ENCODE measurements at regions not wholly inside any gene's neighbourhood (a gene's known extent, or its start where the extent isn't known, plus 50 kb on each side); places are given as distances from the start of the nearest gene placed in this dataset.

DNA sequence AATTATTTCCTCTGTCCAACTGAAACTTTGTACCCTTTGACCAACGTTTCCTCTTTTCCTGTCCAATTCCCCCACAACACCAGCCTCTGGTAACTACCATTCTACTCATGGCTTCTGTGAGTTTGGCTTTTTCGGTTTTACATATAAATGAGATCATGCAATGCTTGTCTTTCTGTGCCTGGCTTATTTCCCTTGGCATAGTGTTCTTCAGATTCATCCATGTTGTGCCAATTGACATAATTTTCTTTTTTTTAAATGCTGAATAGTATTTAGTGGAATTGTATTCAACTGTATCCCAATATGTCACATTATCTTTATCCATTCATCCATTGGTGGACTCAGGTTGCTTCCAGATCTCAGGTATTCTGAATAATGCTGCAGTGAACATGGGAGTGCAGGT lies 222.5 kb upstream of the GALNTL6 start:
- 10% methylated on average over 2 of the region's 2 CpGs for WGBS (ENCODE audit: insufficient coverage)
- Mint-ChIP-seq H3K27ac (no peak overlapping the region), H3K27me3 (no peaks in the 10 kb centered on the region), H3K36me3 (no peaks in the 10 kb centered on the region), H3K9me3 (peaks cover 4 to 18% (median 10%) of the 10 kb centered on the region in 3 donors), H3K4me1 (no peaks in the 10 kb centered on the region), H3K4me3 (no peak overlapping the region)
- no peak overlapping the region for H3K4me3 ChIP-seq (ENCODE audit: control insufficient read depth in 1 of 2, extremely low read depth in 1 of 2, low read length in 1 of 2)
- H3K36me3 ChIP-seq (ENCODE audit: control insufficient read depth in 2 of 2, extremely low read depth in 1 of 2, insufficient read depth in 1 of 2, low read length in 1 of 2): no peaks in the 10 kb centered on the region
- ATAC-seq (replicated peaks in 1 of 4) (no peak), DNase-seq (no peak)
- H3K27ac ChIP-seq (ENCODE audit: low read length): no peak overlapping the region
- no peaks in the 10 kb centered on the region for H3K9me3 ChIP-seq
- ChIA-PET POLR2A (no interaction called here), CTCF (interaction anchor here in 1 of 2 donors (0.5 kb wide), 1 partner anchor 10 kb away, joined by 3 read pairs; no protein-coding TSS in a partner anchor)
- H3K4me1 ChIP-seq (ENCODE audit: control insufficient read depth in 1 of 2, extremely low read depth in 1 of 2, insufficient read depth in 2 of 2, low read length in 2 of 2): no peaks in the 10 kb centered on the region
- H3K27me3 ChIP-seq (replicated peaks in 1 of 2; ENCODE audit: control insufficient read depth in 2 of 2, extremely low read depth in 1 of 2, insufficient read depth in 2 of 2, low read length in 1 of 2): no peaks in the 10 kb centered on the region

DNA sequence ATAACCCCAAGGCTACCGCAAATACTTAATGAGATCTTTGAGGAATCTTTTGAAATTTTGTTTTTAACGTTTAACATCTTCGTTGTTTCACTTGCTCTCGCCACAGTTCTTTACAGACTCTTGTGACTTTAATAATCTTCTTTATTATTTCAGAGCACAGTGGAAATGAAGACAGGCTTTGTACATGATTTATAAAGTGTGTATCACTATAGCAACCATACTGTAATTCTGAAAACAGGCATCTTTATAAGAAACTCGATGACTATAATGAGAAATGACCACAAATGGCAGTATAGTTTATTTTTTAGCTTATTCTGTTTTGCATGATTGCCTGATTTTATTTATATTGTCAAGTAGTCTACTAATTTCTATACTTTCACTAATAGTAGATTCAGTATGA lies 224.4 kb upstream of the GALNTL6 start:
- H3K9me3 ChIP-seq: no peaks in the 10 kb centered on the region
- H3K27me3 ChIP-seq (replicated peaks in 1 of 2; ENCODE audit: control insufficient read depth in 2 of 2, extremely low read depth in 1 of 2, insufficient read depth in 2 of 2, low read length in 1 of 2): no peaks in the 10 kb centered on the region
- H3K4me3 ChIP-seq (ENCODE audit: control insufficient read depth in 1 of 2, extremely low read depth in 1 of 2, low read length in 1 of 2): no peak overlapping the region
- H3K36me3 Mint-ChIP-seq: no peaks in the 10 kb centered on the region
- ATAC-seq (replicated peaks in 1 of 4) (no peak), DNase-seq (no peak)
- H3K9me3 Mint-ChIP-seq: peaks cover 4 to 15% (median 7%) of the 10 kb centered on the region in 3 donors
- no peak overlapping the region for H3K27ac Mint-ChIP-seq
- H3K4me1 Mint-ChIP-seq: no peaks in the 10 kb centered on the region
- ChIA-PET POLR2A (no interaction called here), CTCF (no interaction called here)
- H3K27me3 Mint-ChIP-seq: no peaks in the 10 kb centered on the region
- no peak overlapping the region for H3K27ac ChIP-seq (ENCODE audit: low read length)
- no peak overlapping the region for H3K4me3 Mint-ChIP-seq
- H3K36me3 ChIP-seq (ENCODE audit: control insufficient read depth in 2 of 2, extremely low read depth in 1 of 2, insufficient read depth in 1 of 2, low read length in 1 of 2): no peaks in the 10 kb centered on the region
- 100% methylated on average over 1 of the region's 5 CpGs for WGBS (ENCODE audit: insufficient coverage)
- H3K4me1 ChIP-seq (ENCODE audit: control insufficient read depth in 1 of 2, extremely low read depth in 1 of 2, insufficient read depth in 2 of 2, low read length in 2 of 2): no peaks in the 10 kb centered on the region

DNA sequence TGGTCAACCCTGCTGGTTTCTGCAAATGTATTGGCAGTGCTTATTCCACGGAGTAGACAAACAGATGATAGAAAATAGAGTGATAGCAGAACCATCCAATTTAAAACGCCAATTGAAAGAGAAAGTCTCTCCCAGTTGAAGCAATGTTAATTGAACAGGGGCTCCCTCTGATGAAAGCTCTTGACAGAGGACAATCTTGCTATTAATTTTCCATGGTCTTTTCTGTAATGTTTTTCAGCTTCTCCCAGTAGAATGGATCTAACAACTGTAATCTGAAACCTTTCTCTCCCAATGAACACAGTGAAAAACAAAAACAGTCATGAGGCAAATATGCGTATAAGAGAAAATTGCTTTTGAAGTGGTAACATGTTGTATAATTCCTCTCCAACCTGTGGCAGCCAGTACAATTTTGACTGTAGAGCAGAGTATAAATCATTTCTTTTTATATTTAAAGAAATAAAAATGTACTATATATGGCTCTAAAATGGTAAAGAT lies 225.1 kb upstream of the GALNTL6 start:
- H3K27ac ChIP-seq (ENCODE audit: low read length): no peak overlapping the region
- no peak for DNase-seq
- no peak overlapping the region for H3K27ac Mint-ChIP-seq
- H3K4me1 ChIP-seq (ENCODE audit: control insufficient read depth in 1 of 2, extremely low read depth in 1 of 2, insufficient read depth in 2 of 2, low read length in 2 of 2): no peaks in the 10 kb centered on the region
- no peaks in the 10 kb centered on the region for H3K4me1 Mint-ChIP-seq
- H3K27me3 Mint-ChIP-seq: no peaks in the 10 kb centered on the region
- H3K4me3 ChIP-seq (ENCODE audit: control insufficient read depth in 1 of 2, extremely low read depth in 1 of 2, low read length in 1 of 2): no peak overlapping the region
- no peak overlapping the region for H3K4me3 Mint-ChIP-seq
- ChIA-PET CTCF (no interaction called here), POLR2A (no interaction called here)
- H3K36me3 ChIP-seq (ENCODE audit: control insufficient read depth in 2 of 2, extremely low read depth in 1 of 2, insufficient read depth in 1 of 2, low read length in 1 of 2): no peaks in the 10 kb centered on the region
- H3K9me3 ChIP-seq: no peaks in the 10 kb centered on the region
- no peaks in the 10 kb centered on the region for H3K36me3 Mint-ChIP-seq
- no peaks in the 10 kb centered on the region for H3K27me3 ChIP-seq (replicated peaks in 1 of 2; ENCODE audit: control insufficient read depth in 2 of 2, extremely low read depth in 1 of 2, insufficient read depth in 2 of 2, low read length in 1 of 2)
- peaks cover 3 to 14% (median 4%) of the 10 kb centered on the region in 3 donors for H3K9me3 Mint-ChIP-seq
- 40% methylated on average over 1 of the region's 3 CpGs for WGBS (ENCODE audit: insufficient coverage)
- no peak for ATAC-seq (replicated peaks in 1 of 4)

DNA sequence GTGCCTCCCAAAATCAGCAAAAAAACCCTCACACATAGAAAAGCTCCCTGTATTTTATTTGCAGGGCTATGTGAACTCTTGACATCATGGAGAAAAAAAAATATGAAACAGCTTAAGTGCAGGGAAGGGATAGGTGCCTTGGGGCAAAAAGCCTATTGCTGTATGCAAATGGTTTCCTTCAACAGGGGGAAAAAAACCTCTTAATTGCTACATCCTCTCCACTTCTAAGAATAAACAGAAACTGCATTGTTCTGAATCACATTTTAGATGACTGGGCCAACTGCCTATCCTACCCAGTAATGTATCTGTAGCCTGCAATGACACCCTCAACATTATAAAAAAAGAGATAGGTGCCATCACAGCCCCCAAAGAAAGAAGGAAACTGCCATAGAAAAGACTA lies 229.4 kb upstream of the GALNTL6 start:
- Mint-ChIP-seq H3K9me3 (peaks cover 0 to 7% (median 6%) of the 10 kb centered on the region in 3 donors), H3K4me1 (no peaks in the 10 kb centered on the region), H3K4me3 (no peak overlapping the region), H3K27ac (no peak overlapping the region), H3K27me3 (no peaks in the 10 kb centered on the region), H3K36me3 (no peaks in the 10 kb centered on the region)
- no peaks in the 10 kb centered on the region for H3K36me3 ChIP-seq (ENCODE audit: control insufficient read depth in 2 of 2, extremely low read depth in 1 of 2, insufficient read depth in 1 of 2, low read length in 1 of 2)
- no peak overlapping the region for H3K27ac ChIP-seq (ENCODE audit: low read length)
- DNase-seq (no peak), ATAC-seq (replicated peaks in 1 of 4) (no peak)
- H3K9me3 ChIP-seq: no peaks in the 10 kb centered on the region
- H3K4me3 ChIP-seq (ENCODE audit: control insufficient read depth in 1 of 2, extremely low read depth in 1 of 2, low read length in 1 of 2): no peak overlapping the region
- H3K4me1 ChIP-seq (ENCODE audit: control insufficient read depth in 1 of 2, extremely low read depth in 1 of 2, insufficient read depth in 2 of 2, low read length in 2 of 2): no peaks in the 10 kb centered on the region
- CTCF ChIA-PET: no interaction called here
- H3K27me3 ChIP-seq (replicated peaks in 1 of 2; ENCODE audit: control insufficient read depth in 2 of 2, extremely low read depth in 1 of 2, insufficient read depth in 2 of 2, low read length in 1 of 2): no peaks in the 10 kb centered on the region
- POLR2A ChIA-PET: no interaction called here

DNA sequence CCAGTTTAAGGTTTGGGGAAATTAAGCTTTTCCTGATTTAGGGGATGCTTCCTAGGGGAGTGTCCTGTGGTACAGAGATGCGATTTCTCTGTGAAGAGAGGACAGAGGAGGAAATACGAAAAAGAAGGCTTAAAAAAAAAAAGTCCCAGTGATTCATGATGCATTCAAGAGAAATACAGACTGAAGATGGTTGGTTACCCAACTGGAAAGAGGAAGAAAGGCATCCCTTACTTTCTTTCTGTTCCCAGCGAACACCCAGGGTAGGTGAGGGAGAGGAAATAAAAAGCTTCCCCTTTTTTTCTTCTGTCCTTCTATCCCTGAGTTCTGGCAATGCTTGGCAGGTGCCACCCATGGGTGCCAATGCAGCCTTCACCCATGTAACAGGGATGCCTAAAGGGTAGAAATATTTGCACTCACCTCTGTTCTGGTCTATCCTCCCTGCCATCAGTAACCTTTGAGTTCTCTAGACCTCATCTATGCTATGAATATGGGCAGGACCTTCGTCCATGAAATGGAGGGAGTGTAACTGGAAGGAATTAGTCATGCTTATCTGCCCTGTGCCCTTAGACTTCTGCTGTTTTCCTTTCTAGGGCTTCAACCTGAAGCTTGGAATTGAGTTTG lies 230.1 kb upstream of the GALNTL6 start:
- CTCF ChIA-PET: no interaction called here
- no peaks in the 10 kb centered on the region for H3K27me3 ChIP-seq (replicated peaks in 1 of 2; ENCODE audit: control insufficient read depth in 2 of 2, extremely low read depth in 1 of 2, insufficient read depth in 2 of 2, low read length in 1 of 2)
- no peaks in the 10 kb centered on the region for H3K9me3 ChIP-seq
- no peak overlapping the region for H3K27ac Mint-ChIP-seq
- H3K4me1 ChIP-seq (ENCODE audit: control insufficient read depth in 1 of 2, extremely low read depth in 1 of 2, insufficient read depth in 2 of 2, low read length in 2 of 2): no peaks in the 10 kb centered on the region
- H3K4me3 ChIP-seq (ENCODE audit: control insufficient read depth in 1 of 2, extremely low read depth in 1 of 2, low read length in 1 of 2): no peak overlapping the region
- H3K27ac ChIP-seq (ENCODE audit: low read length): no peak overlapping the region
- no peaks in the 10 kb centered on the region for H3K36me3 Mint-ChIP-seq
- DNase-seq (no peak), ATAC-seq (replicated peaks in 1 of 4) (no peak)
- POLR2A ChIA-PET: interaction anchor here in 1 of 2 donors (0.7 kb wide), 1 partner anchor 191 kb away, joined by 3 read pairs; no protein-coding TSS in a partner anchor
- H3K27me3 Mint-ChIP-seq: no peaks in the 10 kb centered on the region
- WGBS (ENCODE audit: insufficient coverage): 56% methylated on average over 3 of the region's 4 CpGs
- no peak overlapping the region for H3K4me3 Mint-ChIP-seq
- peaks cover 0 to 7% (median 4%) of the 10 kb centered on the region in 3 donors for H3K9me3 Mint-ChIP-seq
- H3K4me1 Mint-ChIP-seq: no peaks in the 10 kb centered on the region
- H3K36me3 ChIP-seq (ENCODE audit: control insufficient read depth in 2 of 2, extremely low read depth in 1 of 2, insufficient read depth in 1 of 2, low read length in 1 of 2): no peaks in the 10 kb centered on the region

DNA sequence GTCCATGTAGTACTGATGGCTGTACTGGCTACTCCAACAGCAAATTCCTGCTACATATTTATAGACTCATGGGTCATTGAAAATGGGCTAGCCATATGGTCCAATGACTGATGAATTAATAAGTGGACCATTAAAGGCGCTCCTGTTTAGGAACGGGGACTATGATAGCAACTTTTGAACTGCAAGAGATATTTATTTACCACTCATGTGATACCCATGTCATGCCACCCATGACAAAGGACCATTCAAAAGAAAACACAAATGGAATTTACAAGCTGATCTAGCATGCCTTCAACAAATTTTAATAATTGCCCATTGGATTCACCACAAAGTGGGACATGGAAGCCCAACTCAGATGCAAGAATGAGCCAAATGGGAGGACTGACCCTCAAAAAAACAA lies 240.0 kb upstream of the GALNTL6 start:
- POLR2A ChIA-PET: no interaction called here
- DNase-seq: no peak
- Mint-ChIP-seq H3K27ac (no peak overlapping the region), H3K4me3 (no peak overlapping the region), H3K9me3 (peaks cover 9 to 11% (median 10%) of the 10 kb centered on the region in 3 donors), H3K4me1 (no peaks in the 10 kb centered on the region), H3K36me3 (no peaks in the 10 kb centered on the region), H3K27me3 (no peaks in the 10 kb centered on the region)
- CTCF ChIA-PET: no interaction called here
- ATAC-seq (replicated peaks in 1 of 4): no peak
- Histone ChIP-seq H3K36me3 (ENCODE audit: control insufficient read depth in 2 of 2, extremely low read depth in 1 of 2, insufficient read depth in 1 of 2, low read length in 1 of 2) (no peaks in the 10 kb centered on the region), H3K27me3 (replicated peaks in 1 of 2; ENCODE audit: control insufficient read depth in 2 of 2, extremely low read depth in 1 of 2, insufficient read depth in 2 of 2, low read length in 1 of 2) (no peaks in the 10 kb centered on the region), H3K9me3 (no peaks in the 10 kb centered on the region), H3K4me1 (ENCODE audit: control insufficient read depth in 1 of 2, extremely low read depth in 1 of 2, insufficient read depth in 2 of 2, low read length in 2 of 2) (no peaks in the 10 kb centered on the region), H3K4me3 (ENCODE audit: control insufficient read depth in 1 of 2, extremely low read depth in 1 of 2, low read length in 1 of 2) (no peak overlapping the region), H3K27ac (ENCODE audit: low read length) (no peak overlapping the region)
- WGBS (ENCODE audit: insufficient coverage): 100% methylated on average over 2 of the region's 2 CpGs

Measured in T-cell (primary cell).